IMR-90 (cell line): ENCODE measurements at regions not wholly inside any gene's neighbourhood (a gene's known extent, or its start where the extent isn't known, plus 50 kb on each side); places are given as distances from the start of the nearest gene placed in this dataset.

Experiments used
- MAFK ChIP-seq: IDR thresholded peaks from 2 replicates; pipeline ENCODE4 v1.6.1; 2012; ENCODE audit warnings: low read depth, low read length, improper control_type of control experiment
- POLR2A ChIP-seq: IDR thresholded peaks from 2 replicates; pipeline ENCODE4 v1.6.1; 2012; ENCODE audit warnings: mild to moderate bottlenecking, low read depth, low read length
- TF ChIP-seq, protein P1 (sequence below): conservative IDR thresholded peaks from 2 replicates; pipeline ENCODE4 v1.5.1; 2012; ENCODE audit warnings: mild to moderate bottlenecking, low read depth, low read length, improper control_type of control experiment

DNA sequence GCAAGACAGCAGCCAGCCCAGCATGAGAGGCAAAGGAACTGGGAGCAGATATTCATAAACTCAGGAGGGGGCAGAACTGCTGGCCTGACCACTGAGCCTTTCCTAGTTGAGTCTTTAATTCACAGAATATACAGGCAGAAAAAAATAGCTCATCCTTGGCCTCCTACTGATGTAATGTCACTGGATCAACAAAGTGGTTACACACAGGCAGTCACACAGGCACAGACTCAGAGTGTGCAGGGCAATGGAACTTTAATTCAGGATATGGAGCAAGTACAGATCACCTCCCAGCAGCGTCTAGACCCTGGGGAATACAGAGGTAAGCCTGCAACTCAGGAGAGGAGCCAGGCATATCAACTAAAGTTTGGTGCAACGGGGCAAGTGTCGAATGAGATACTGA is 75.4 kb downstream of the TNP1 start:
- TF ChIP-seq POLR2A: no peak
- TF ChIP-seq, protein P1, sequence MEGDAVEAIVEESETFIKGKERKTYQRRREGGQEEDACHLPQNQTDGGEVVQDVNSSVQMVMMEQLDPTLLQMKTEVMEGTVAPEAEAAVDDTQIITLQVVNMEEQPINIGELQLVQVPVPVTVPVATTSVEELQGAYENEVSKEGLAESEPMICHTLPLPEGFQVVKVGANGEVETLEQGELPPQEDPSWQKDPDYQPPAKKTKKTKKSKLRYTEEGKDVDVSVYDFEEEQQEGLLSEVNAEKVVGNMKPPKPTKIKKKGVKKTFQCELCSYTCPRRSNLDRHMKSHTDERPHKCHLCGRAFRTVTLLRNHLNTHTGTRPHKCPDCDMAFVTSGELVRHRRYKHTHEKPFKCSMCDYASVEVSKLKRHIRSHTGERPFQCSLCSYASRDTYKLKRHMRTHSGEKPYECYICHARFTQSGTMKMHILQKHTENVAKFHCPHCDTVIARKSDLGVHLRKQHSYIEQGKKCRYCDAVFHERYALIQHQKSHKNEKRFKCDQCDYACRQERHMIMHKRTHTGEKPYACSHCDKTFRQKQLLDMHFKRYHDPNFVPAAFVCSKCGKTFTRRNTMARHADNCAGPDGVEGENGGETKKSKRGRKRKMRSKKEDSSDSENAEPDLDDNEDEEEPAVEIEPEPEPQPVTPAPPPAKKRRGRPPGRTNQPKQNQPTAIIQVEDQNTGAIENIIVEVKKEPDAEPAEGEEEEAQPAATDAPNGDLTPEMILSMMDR: no peak
- no peak for TF ChIP-seq MAFK
